Breast epithelium (tissue), 4 donors: ENCODE measurements at regions not wholly inside any gene's neighbourhood (a gene's known extent, or its start where the extent isn't known, plus 50 kb on each side); places are given as distances from the start of the nearest gene placed in this dataset.
A peak's percentile ranks its signal among the peaks of the same experiment; 100 is the strongest.

Source experiments
- DNase-seq, 2 donors: peaks; one replicate each; pipeline ENCODE4 v3.0.0-alpha.2; 2019; ENCODE audit warnings: low spot score in 2 of 2
- H3K27ac ChIP-seq, 2 donors: fragments of 200-600 bp; sonication (generic) in 1 of 2; one replicate each; pipeline ENCODE4 v1.5.1; 2016 to 2019; ENCODE audit warnings: mild to moderate bottlenecking in 1 of 2
- H3K27me3 ChIP-seq, 2 donors: fragments of 200-600 bp; sonication (generic) in 1 of 2; one replicate each; pipeline versions ENCODE4 v1.5.1 to v1.6.0; 2017 to 2019; ENCODE audit warnings: control low read depth in 1 of 2, mild to moderate bottlenecking in 1 of 2
- H3K36me3 ChIP-seq: fragments of 200-600 bp; one replicate; pipeline ENCODE4 v1.5.1; 2019
- H3K4me1 ChIP-seq, 2 donors: fragments of 200-600 bp; sonication (generic); one replicate each; pipeline ENCODE4 v1.5.1; 2016 to 2019; ENCODE audit warnings: control low read depth in 1 of 2
- H3K4me3 ChIP-seq, 3 donors: fragments of 200-600 bp; sonication (generic); 1 replicate in 2 of 3; 2 replicates in 1 of 3; pipeline ENCODE4 v1.5.1; 2016 to 2019; ENCODE audit warnings: mild to moderate bottlenecking in 3 of 3, moderate library complexity in 2 of 3
- H3K9me3 ChIP-seq, 2 donors: fragments of 200-600 bp; sonication (generic) in 1 of 2; one replicate each; pipeline ENCODE4 v1.5.1; 2016 to 2019; ENCODE audit warnings: control low read depth in 1 of 2
- CTCF ChIP-seq, 3 donors: fragments of 450-650 bp; IDR thresholded peaks; one replicate each; pipeline ENCODE4 v1.5.1; 2016 to 2017; ENCODE audit warnings: antibody characterized with exemption in 3 of 3, mild to moderate bottlenecking in 3 of 3, moderate library complexity in 3 of 3
- POLR2A ChIP-seq: fragments of 450-650 bp; IDR thresholded peaks from one replicate; pipeline ENCODE4 v1.6.1; 2016; ENCODE audit warnings: antibody characterized with exemption, mild to moderate bottlenecking, moderate library complexity
- POLR2AphosphoS5 ChIP-seq, 3 donors: sonication (generic); formaldehyde crosslinking; IDR thresholded peaks; one replicate each; pipeline ENCODE4 v1.6.1; 2017; ENCODE audit warnings: antibody characterized with exemption in 3 of 3
- intact Hi-C: fragments of 100-400 bp; cut with DNase I; formaldehyde crosslinking; loops from one replicate; pipeline ENCODE4 v1.15.1; 2023; ENCODE audit warnings: low total_unique reads

GRCh38 chr18:22488554-22488953 is 70.8 kb upstream of the CTAGE1 start:
- no peak overlapping the region for H3K27ac ChIP-seq
- intact Hi-C loops = no loop called here
- no peak for DNase-seq
- no peaks in the 10 kb centered on the region for H3K36me3 ChIP-seq
- H3K9me3 ChIP-seq = no peaks in the 10 kb centered on the region
- no peak overlapping the region for H3K4me3 ChIP-seq
- H3K4me1 ChIP-seq = no peaks in the 10 kb centered on the region
- TF ChIP-seq POLR2A (no peak), POLR2AphosphoS5 (IDR thresholded peaks at IDR 0.05) (peak in 1 of 3 donors; percentile 21)
- H3K27me3 ChIP-seq = no peaks in the 10 kb centered on the region

- intact Hi-C loops = no loop called here
- Histone ChIP-seq H3K9me3 (no peaks in the 10 kb centered on the region), H3K4me3 (no peak overlapping the region), H3K27me3 (no peaks in the 10 kb centered on the region), H3K4me1 (no peaks in the 10 kb centered on the region), H3K27ac (no peak overlapping the region), H3K36me3 (no peaks in the 10 kb centered on the region)
- DNase-seq = no peak
- no peak for TF ChIP-seq CTCF (IDR thresholded peaks at IDR 0.05)
- no peak for TF ChIP-seq POLR2AphosphoS5 (IDR thresholded peaks at IDR 0.05)
- no peak for TF ChIP-seq POLR2A
These were observed 72.0 kb upstream of the CTAGE1 start for GRCh38 chr18:22489704-22490103.

GRCh38 chr18:22490429-22490846 is 72.7 kb upstream of the CTAGE1 start:
- H3K4me1 ChIP-seq = no peaks in the 10 kb centered on the region
- intact Hi-C loops = no loop called here
- H3K9me3 ChIP-seq = no peaks in the 10 kb centered on the region
- H3K27ac ChIP-seq = no peak overlapping the region
- DNase-seq = no peak
- TF ChIP-seq CTCF (IDR thresholded peaks at IDR 0.05) (no peak), POLR2AphosphoS5 (IDR thresholded peaks at IDR 0.05) (no peak), POLR2A (no peak)
- H3K4me3 ChIP-seq = no peak overlapping the region
- H3K27me3 ChIP-seq = no peaks in the 10 kb centered on the region
- H3K36me3 ChIP-seq = no peaks in the 10 kb centered on the region

- Histone ChIP-seq H3K4me3 (no peak overlapping the region), H3K27ac (no peak overlapping the region), H3K36me3 (no peaks in the 10 kb centered on the region), H3K4me1 (no peaks in the 10 kb centered on the region), H3K9me3 (no peaks in the 10 kb centered on the region), H3K27me3 (no peaks in the 10 kb centered on the region)
- intact Hi-C loops = no loop called here
- TF ChIP-seq CTCF (IDR thresholded peaks at IDR 0.05) (no peak), POLR2A (no peak), POLR2AphosphoS5 (IDR thresholded peaks at IDR 0.05) (no peak)
- DNase-seq = no peak
These were observed 75.5 kb upstream of the CTAGE1 start for GRCh38 chr18:22493255-22493654.

GRCh38 chr18:22493940-22494339 is 76.2 kb upstream of the CTAGE1 start:
- no peaks in the 10 kb centered on the region for H3K9me3 ChIP-seq

More at GRCh38 chr18:22493940-22494339, 76.2 kb upstream of the CTAGE1 start:
- Histone ChIP-seq H3K27me3 (no peaks in the 10 kb centered on the region), H3K27ac (no peak overlapping the region), H3K4me3 (no peak overlapping the region), H3K4me1 (no peaks in the 10 kb centered on the region), H3K36me3 (no peaks in the 10 kb centered on the region)
- DNase-seq = no peak
- intact Hi-C loops = no loop called here
- TF ChIP-seq POLR2AphosphoS5 (IDR thresholded peaks at IDR 0.05) (no peak), POLR2A (no peak), CTCF (IDR thresholded peaks at IDR 0.05) (no peak)
